ENCODE measurements at regions not wholly inside any gene's neighbourhood (a gene's known extent, or its start where the extent isn't known, plus 50 kb on each side); places are given as distances from the start of the nearest gene placed in this dataset.

DNA sequence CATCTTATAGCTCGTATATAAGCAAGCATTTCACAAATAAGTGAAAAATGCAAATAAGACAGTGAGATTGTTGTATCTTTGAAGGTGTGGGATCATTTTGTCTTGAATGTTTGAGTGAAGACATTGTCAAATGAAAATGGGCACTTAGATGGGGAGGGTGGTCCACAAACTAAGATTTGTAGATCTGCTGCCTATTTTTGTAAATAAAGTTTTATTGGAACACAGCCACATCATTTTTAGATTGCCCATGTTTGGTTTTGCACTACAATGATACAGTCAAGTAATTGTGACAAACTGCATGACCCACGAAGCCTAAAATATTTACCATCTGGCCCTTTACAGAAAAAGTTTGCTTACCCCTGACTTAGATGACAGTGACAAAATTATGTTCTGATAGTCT, 156.7 kb downstream of the PAH start:
- TF ChIP-seq, protein P1, sequence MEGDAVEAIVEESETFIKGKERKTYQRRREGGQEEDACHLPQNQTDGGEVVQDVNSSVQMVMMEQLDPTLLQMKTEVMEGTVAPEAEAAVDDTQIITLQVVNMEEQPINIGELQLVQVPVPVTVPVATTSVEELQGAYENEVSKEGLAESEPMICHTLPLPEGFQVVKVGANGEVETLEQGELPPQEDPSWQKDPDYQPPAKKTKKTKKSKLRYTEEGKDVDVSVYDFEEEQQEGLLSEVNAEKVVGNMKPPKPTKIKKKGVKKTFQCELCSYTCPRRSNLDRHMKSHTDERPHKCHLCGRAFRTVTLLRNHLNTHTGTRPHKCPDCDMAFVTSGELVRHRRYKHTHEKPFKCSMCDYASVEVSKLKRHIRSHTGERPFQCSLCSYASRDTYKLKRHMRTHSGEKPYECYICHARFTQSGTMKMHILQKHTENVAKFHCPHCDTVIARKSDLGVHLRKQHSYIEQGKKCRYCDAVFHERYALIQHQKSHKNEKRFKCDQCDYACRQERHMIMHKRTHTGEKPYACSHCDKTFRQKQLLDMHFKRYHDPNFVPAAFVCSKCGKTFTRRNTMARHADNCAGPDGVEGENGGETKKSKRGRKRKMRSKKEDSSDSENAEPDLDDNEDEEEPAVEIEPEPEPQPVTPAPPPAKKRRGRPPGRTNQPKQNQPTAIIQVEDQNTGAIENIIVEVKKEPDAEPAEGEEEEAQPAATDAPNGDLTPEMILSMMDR (IDR thresholded peaks at IDR 0.05; ENCODE audit: low read depth, low read length) = no peak

DNA sequence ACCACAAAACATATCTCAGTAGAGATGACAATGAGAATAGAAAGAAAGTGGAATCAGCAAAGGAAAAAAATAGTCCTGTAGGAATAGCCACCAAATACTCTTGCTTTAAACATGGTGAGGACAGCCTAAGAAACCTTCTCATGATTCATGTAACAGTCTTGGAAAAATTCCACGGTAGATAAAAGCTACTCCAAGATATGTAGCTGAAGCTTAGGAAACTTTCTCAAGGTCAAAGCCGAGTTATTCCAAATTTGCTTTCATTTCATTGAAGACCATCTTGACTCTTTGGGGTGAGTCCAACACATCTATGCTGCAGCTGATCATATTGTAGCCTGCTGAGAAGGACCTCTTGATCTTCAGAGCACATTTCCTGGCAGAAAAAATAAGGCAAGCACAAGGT, 157.6 kb downstream of the PAH start:
- TF ChIP-seq, protein P1 (IDR thresholded peaks at IDR 0.05; ENCODE audit: low read depth, low read length) = no peak

More for the DNA sequence above, 156.7 kb downstream of the PAH start:
- no peak overlapping the region for H3K4me3 ChIP-seq (ENCODE audit: low read depth, low read length)

DNA sequence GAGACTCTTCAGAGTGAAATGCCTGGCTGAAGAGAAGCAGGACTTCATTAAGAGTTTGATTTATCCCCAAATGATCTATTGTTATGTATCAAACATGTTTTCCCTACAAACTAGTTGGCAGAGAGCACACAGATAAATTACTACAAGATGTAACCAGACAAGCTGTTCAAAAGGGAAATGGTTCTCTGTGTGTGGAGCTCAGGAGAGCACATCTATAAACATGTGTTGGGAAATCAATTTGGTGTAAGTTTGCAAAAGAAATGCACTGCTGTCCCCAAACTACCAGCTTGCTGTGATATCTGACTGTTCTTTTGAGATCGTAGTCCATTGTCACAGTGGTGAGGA, 159.2 kb downstream of the PAH start:
- no peak overlapping the region for H3K4me3 ChIP-seq (ENCODE audit: low read depth, low read length)
- TF ChIP-seq, protein P1 (IDR thresholded peaks at IDR 0.05; ENCODE audit: low read depth, low read length) = no peak

More for the DNA sequence above, 157.6 kb downstream of the PAH start:
- no peak overlapping the region for H3K4me3 ChIP-seq (ENCODE audit: low read depth, low read length)

DNA sequence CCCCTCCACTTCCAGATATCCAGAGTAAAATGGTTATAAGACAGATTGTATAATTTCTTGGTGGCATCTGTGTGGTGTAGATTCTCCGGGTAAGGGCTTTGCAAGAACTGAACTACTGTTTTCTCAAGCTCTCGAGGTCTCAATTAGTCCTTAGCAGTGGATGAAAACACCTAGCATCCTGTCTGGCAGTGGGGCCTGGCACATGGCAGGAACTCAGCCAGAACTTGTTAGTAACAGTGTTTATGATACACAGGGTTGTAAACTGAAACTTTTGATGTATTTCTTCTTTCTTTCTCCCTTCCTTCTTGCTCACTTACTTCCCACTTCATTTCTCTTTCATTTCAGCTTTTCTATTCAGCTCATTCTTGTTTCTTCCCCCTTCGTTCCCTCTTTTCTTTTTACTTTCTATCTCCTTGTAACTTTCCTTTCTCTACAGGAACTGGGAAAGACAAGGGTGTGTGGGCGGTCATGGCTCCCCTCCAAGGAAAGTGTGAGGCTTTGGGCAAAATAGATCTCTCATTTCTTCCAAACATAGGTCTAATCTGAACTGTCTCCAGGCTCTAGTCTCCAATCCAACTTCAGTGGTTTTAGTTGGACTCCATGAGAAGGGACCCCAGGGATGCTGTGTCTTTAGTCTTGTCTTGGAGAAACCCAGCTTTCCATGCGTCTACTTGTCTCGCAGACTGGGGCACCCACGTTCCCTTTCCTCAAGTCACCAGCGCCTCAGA, 159.7 kb downstream of the PAH start:
- H3K4me3 ChIP-seq (ENCODE audit: low read depth, low read length) = no peak overlapping the region
- TF ChIP-seq, protein P1 (IDR thresholded peaks at IDR 0.05; ENCODE audit: low read depth, low read length) = no peak

DNA sequence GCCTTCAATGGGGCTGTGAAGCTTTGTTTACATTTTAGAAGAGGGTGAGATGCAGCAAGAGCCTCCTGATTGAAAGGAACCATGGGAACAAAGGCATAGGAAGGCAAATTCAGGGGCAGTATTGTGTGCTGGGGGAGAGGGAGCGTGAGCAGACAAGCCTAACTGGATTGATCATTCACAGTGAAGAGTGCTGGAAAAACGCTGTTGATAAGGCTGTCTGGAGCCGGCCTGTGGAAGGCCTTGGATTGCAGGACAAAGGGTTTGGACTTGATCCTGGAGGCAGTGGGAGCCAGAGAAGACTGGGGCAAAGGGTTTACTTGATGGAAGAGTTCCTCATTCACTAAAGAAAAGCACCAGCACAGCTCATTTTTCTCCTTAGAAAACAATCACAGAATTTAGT, 160.5 kb downstream of the PAH start:
- TF ChIP-seq, protein P1 (IDR thresholded peaks at IDR 0.05; ENCODE audit: low read depth, low read length) = no peak

DNA sequence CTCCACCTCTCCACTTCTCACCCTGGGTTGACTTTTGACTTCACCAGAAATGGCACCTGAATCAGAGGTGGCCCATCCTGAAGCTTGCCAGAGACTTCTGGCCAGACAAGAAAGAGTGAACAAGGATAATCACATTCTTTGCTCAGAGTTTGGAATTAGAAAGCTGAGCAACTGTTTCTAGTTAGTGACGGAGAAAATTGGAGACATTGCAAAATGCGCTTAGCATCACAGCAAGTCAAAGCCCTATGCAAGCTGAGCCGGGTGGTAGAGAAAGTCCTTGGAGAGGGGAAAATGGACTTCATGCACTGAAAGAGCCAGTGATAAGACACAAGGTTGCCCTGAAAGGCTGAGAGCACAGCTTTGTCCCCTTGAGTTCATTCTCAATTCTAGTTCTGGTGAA, 161.8 kb downstream of the PAH start:
- TF ChIP-seq, protein P1 (IDR thresholded peaks at IDR 0.05; ENCODE audit: low read depth, low read length) = no peak

More for the DNA sequence above, 160.5 kb downstream of the PAH start:
- no peak overlapping the region for H3K4me3 ChIP-seq (ENCODE audit: low read depth, low read length)

DNA sequence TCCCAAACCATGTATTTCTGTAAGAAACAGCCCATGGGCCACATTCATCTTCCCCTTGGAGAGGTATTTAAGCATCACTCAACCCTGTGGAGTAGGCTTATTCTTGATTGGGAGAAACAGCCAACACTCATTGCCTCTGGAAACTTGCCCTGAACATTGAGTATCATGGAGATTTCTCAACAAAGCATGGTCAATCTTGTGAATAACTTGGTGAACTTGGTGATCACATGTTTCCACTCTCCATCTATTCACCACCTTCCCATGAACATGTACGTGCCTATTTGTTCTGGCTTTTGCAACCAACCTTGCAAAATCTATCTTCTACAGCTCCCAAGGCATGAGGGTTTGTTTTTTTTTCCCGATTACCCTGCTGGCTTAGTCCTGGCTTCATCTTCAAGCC, 163.2 kb downstream of the PAH start:
- TF ChIP-seq, protein P1 (IDR thresholded peaks at IDR 0.05; ENCODE audit: low read depth, low read length) = no peak
- no peak overlapping the region for H3K4me3 ChIP-seq (ENCODE audit: low read depth, low read length)

More for the DNA sequence above, 161.8 kb downstream of the PAH start:
- H3K4me3 ChIP-seq (ENCODE audit: low read depth, low read length) = no peak overlapping the region
